GM18511 (cell line): ENCODE measurements at regions not wholly inside any gene's neighbourhood (a gene's known extent, or its start where the extent isn't known, plus 50 kb on each side); places are given as distances from the start of the nearest gene placed in this dataset.

Source experiments
- ATAC-seq: cut with Tn5 transposase; IDR thresholded peaks from one replicate; pipeline ENCODE4 v1.9.1; 2021; ENCODE audit warnings: mild to moderate bottlenecking, moderate library complexity; ENCODE audit not compliant: unreplicated experiment

DNA sequence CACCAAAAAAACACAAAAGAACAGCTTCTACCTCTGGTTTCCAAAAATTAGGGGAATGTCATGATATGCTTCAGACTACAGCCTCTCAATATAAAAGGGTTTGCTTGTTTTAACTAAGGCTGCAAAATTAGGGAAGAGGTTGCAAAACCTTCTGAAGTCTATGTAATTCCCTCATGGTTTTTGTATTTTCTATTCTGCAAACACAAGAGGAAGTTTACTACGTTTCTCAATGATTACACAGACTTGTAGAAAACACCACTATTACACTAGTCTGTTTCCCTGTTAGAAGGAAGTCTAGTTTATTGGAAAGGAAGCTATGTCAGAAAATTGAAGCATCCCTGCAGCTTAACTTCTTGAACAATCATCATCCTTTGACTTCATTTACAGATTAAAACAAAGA, 229.7 kb upstream of the FMN2 start:
- ATAC-seq, result no peak

DNA sequence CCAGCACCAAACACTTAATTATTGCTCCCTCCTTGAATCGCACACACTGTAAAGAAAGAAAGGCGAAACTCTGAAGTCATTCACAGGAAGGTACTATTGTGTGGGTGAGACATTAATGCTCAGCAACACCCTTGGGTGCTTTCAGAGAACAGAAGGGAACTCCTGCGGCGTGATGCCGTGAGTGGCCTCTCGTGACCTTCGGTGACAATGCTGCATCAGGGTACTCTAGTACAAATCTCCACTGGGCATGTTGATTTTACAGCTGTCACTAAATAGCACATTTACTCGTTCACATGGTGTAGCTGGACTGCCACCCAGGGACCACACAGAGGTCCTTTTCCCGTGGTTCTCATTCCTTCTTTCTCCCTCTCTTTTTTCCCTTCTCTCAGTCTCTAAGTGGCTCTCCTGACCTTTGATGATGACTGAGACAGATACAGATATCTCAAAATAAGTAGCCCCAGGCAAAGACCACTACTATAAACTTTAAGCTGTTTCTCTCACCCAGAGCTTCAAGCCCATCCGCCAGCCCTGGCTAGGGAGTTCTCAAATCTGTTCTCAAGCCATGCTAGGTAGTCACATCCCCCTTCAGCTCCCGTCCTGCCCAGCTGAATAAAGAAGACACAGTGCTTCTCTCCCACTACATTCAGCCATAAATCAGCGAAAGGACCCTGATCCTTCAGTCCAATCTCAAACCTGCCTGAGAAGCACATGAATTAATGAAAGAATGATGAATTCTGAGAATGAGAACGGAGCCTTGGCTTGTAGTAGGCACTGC, 223.4 kb upstream of the FMN2 start:
- no peak for ATAC-seq

DNA sequence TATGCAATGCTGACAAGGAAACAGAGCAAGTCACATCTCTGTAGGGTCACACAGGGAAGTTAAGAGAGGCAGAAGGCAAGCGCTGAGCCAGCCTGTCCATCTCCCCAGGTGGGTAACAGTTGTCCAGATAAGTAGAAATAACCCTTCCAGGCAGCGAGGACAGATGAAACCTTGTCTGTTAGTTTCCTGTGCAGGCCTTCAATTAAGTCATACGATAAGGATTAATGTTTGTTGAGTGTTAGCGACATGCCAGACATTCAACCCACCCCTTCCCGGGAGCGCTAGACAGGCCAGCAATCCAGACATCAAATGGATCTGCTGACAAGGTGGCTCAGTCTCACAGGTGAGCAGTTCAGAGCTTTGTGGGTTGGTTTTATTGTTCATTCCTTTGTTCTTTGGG, 221.5 kb upstream of the FMN2 start:
- no peak for ATAC-seq

- ATAC-seq, result no peak
These were observed 219.1 kb upstream of the FMN2 start for GRCh38 chr1:239872626-239873025.

DNA sequence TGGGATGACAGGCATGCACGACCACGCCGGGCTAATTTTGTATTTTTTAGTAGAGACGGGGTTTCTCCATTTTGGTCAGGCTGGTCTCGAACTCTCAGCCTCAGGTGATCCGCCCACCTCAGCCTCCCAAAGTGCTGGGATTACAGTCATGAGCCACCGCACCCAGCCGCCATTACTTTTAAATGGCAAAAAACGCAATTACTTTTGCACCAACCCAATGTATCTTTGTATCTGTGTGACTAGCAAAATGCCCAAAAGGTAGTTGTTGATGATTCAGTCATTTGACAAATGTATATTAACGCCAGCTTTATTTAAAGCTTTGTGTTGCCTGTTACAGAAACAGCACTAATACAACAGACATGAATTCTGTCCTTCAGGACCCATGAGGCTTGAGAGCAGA, 216.9 kb upstream of the FMN2 start:
- ATAC-seq, result no peak

DNA sequence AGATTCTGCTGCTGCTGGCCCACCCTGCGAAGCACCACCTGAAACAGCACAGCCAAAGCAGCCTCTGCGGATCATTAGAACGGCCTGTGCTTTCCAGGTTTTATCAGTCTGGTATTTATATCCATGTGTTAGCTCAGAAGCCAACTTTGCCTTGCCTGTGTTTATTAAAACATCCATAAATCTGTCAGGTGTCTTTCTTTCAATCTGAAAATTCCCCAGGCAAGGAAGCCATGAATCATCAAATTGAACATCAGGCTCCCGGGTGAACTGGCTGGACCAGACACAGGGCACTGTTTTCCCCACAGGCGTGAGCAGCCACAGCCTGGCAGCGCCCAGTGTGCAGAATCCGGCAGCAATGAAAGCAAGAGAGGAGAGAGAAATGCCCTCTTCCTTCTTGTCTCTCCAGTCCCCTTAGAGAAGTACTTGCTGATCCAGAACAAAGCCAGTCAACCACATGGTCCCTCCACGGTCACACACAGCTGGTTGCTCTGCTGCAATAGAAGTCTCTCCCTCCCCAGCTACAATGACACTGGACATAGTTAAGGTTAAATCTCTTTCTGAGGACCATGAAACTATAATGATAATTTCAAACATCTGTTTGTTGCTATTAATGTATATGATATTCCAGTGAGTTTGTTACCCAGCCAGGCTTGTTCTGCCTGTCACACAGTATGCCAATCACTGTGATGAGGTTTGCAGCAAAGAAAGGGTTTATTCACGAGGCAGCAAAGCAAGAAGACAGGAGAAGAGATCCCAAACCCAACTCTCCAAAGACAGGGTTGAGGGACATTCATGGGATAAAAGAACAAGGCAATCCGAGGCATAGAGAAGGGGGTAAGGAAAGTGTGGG, 212.1 kb upstream of the FMN2 start:
- no peak for ATAC-seq

GRCh38 chr1:239882967-239883366, 208.7 kb upstream of the FMN2 start:
- no peak for ATAC-seq

DNA sequence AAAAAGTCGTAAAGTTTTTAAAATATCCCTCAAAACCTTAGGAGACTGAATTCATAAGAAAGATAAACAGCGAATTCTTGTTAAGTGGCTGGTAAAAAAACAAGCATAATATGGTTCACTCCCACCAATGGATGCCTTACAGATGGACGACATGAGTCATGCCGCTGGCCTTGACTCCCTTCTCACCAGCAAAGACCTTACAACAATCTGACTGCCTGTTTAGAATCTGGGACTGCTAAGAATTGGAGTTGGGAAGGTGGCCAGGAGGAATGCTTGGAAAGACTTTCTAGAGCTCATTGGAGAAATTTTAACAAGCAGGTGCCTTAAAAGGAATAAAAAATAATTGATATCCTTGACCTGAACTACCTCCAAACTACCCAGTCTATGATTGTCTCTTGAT, 206.9 kb upstream of the FMN2 start:
- ATAC-seq, result no peak

DNA sequence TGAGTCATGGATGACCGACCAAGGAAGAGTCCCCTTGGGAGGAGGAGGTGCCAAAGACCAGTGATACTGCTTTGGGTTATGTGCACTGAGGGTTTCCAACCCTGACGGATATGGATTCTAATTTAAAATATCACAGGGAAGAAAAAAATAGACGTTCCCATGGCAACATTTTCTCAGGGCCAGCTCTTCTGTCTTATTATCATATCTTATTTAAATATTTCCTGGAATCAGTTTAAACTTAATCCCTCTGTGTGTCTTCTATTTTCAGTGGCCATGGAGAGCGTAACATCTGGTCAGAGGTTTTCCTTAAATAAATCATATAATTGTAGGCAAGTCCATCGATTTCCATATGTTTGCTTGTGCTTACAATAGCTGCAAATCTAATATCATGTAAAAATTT, 205.4 kb upstream of the FMN2 start:
- ATAC-seq, result no peak

- no peak for ATAC-seq
These were observed 203.0 kb upstream of the FMN2 start for GRCh38 chr1:239888639-239889038.

DNA sequence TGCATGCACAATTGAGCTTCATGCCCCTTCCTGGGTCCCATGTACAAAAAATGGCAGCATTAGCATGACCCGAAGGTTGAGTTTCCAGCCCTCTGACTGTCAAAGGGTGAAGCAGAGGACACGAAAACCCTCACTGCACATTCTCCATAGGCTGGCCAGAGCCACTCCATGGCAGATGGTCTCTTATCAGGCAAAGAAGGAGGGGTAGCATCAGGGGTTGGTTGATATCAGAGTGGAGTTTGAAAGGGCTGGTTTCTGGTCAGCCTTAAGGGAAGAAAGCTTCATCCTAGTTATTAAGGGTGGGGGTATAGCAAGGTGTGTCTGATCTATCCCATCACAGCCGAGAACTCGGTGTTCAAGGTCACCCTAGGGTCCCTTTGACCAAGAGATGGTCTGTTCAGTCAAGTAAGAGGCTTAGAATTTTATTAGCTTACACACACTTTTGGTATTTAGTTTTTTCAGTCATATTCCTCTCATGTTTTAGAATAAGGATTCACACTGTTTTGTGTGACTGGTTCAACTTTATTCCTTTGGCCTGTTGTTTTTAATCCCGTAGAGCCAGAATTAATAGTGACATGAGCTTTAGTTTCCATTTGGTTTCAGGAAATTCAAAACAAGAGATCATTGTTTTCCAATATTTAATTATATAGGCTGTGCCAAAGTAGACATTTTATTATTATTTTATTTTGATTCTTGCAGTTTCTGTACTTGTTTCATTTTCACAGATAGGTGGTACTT, 199.9 kb upstream of the FMN2 start:
- ATAC-seq, result no peak

DNA sequence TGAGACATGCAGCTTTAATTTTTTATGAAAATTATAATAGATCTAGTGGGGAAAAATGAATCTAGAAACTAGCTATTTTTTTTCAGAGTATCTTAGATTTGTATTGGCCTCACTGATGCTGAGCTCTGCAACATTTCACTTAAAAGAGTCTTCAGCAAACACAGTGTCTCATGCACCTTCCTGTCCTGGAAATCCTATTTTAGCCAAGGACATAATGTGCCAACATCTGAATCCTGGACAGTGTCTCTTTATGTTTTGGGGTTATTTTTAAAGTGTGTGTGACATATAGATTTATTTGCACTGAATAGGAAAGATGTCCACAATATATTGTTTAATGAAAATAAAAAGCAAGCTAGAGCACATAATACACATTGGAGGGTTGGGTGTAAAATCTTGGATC, 199.1 kb upstream of the FMN2 start:
- ATAC-seq, result no peak

- ATAC-seq, result no peak
These were observed 198.5 kb upstream of the FMN2 start for GRCh38 chr1:239893127-239893731.

DNA sequence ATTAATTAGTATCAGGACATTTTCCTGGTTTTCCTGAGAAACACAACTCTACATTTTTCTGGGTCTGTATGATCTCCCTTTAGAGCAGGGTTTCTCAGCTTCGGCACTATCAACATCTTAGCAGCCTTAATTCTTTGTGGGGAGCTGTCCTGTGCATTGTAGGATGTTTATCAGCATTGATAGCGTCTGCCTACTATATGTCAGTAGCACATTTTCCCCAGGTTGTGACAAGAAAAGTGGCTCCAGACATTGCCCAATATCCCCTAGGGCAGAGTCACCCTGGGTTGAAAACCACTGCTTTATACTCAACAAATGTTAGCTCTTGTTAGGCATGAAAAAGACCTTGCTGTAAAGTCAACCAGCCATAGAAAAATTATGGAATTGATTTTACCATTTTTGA, 195.1 kb upstream of the FMN2 start:
- no peak for ATAC-seq

DNA sequence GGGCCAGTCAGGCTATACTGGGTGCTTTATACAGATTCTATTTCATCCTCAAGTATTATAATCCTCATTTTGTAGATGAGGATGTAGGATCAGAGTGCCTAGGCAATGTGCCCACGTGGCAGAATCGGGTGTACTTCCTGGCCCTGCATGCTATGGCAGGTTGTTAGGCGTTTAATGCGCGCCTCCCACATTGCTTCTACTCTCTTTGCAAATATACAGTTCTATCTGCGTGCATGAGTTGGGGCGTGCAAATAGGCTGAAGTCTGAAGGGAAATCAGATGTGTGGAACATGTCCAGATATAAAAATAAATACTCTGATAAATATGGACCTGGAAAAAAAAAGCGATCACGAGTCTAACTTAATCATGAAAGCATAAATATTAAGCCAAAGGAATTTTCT, 194.7 kb upstream of the FMN2 start:
- ATAC-seq, result no peak

GRCh38 chr1:239897458-239897857, 194.2 kb upstream of the FMN2 start:
- no peak for ATAC-seq

GRCh38 chr1:239898062-239898730, 193.5 kb upstream of the FMN2 start:
- ATAC-seq, result peak; percentile 94

- no peak for ATAC-seq
These were observed 191.9 kb upstream of the FMN2 start for GRCh38 chr1:239899747-239900146.

DNA sequence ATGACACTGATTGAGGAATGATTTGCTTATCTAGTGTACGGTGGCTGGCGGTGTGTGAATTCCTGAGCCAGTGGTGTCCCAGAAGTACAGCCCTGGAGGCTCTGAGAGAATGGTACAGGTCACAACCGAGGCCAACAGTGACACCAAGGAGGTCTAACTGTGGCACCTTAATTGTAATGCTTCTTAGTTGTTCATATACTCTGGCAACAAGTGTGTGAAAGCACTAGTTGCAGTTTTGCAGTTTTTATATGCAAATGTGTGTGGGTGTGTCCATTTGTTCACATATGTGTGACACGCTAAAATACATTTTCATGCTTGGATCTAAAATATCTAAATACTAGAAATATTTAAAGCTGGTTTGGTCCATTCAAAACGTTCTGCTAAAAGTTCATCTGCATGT, 185.3 kb upstream of the FMN2 start:
- ATAC-seq, result no peak

- no peak for ATAC-seq
These were observed 181.8 kb upstream of the FMN2 start for GRCh38 chr1:239909898-239910297.

GRCh38 chr1:239912471-239912870, 179.2 kb upstream of the FMN2 start:
- no peak for ATAC-seq
